ENCODE measurements at regions not wholly inside any gene's neighbourhood (a gene's known extent, or its start where the extent isn't known, plus 50 kb on each side); places are given as distances from the start of the nearest gene placed in this dataset.

DNA sequence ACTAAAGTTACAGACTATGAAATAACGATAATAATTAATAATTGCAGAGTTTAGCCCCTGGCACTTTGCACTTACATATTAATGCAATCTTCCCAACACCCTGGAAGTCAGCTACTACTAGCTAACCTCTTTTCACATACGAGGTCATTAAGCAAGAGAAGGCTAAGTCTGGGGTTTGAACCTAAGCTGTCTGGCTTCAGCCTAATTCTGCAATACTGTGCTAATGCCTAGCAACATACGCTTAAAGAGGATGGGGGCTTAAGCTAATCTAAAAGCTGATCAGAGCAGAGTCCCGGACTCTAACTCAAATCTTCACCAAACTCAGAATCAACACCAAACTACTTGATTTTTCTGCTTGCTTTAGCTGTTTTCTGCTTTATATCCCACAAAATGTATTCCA, 168.7 kb upstream of the GNAI1 start:
- TF ChIP-seq, protein P1, sequence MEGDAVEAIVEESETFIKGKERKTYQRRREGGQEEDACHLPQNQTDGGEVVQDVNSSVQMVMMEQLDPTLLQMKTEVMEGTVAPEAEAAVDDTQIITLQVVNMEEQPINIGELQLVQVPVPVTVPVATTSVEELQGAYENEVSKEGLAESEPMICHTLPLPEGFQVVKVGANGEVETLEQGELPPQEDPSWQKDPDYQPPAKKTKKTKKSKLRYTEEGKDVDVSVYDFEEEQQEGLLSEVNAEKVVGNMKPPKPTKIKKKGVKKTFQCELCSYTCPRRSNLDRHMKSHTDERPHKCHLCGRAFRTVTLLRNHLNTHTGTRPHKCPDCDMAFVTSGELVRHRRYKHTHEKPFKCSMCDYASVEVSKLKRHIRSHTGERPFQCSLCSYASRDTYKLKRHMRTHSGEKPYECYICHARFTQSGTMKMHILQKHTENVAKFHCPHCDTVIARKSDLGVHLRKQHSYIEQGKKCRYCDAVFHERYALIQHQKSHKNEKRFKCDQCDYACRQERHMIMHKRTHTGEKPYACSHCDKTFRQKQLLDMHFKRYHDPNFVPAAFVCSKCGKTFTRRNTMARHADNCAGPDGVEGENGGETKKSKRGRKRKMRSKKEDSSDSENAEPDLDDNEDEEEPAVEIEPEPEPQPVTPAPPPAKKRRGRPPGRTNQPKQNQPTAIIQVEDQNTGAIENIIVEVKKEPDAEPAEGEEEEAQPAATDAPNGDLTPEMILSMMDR (IDR thresholded peaks at IDR 0.05; ENCODE audit: low read length), result no peak
- TF ChIP-seq EZH2 (optimal IDR thresholded peaks at IDR 0.05; ENCODE audit: low read depth, low read length) (no peak), EZH2phosphoT487 (IDR thresholded peaks at IDR 0.05; ENCODE audit: low read length) (no peak)
